ENCODE measurements at regions not wholly inside any gene's neighbourhood (a gene's known extent, or its start where the extent isn't known, plus 50 kb on each side); places are given as distances from the start of the nearest gene placed in this dataset.

DNA sequence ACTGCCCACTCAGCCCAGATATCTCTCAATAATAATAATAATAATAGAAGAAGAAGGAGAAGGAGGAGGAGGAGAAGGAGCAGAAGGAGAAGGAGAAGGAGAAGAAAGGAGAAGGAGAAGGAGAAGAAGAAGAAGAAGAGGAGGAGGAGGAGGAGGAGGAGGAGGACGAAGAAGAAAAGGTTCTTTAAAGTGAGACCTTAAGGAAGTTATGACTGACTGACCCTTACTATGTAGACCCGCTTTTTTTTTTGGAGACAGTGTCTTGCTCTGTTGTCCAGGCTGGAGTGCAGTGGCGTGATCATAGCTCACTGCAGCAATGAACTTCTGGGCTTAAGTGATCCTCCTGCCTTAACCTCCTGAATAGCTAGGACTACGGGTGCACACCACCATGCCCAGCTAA, 88.9 kb upstream of the RFX8 start:
- Histone ChIP-seq H3K27me3 (no peaks in the 10 kb centered on the region), H3K36me3 (no peaks in the 10 kb centered on the region), H3K4me1 (peaks cover 0 to 8% (median 3%) of the 10 kb centered on the region in 4 donors), H3K9me3 (no peaks in the 10 kb centered on the region), H3K27ac (no peak overlapping the region), H3K4me3 (no peak overlapping the region)
- WGBS, 2 donors = 94 to 98% methylated on average over 4 of the region's 4 CpGs
- no peak for DNase-seq (ENCODE audit: low spot score in 2 of 2)
- TF ChIP-seq EP300 (IDR thresholded peaks at IDR 0.05) (no peak), POLR2A (IDR thresholded peaks at IDR 0.05) (no peak)
- TF ChIP-seq, protein P1, sequence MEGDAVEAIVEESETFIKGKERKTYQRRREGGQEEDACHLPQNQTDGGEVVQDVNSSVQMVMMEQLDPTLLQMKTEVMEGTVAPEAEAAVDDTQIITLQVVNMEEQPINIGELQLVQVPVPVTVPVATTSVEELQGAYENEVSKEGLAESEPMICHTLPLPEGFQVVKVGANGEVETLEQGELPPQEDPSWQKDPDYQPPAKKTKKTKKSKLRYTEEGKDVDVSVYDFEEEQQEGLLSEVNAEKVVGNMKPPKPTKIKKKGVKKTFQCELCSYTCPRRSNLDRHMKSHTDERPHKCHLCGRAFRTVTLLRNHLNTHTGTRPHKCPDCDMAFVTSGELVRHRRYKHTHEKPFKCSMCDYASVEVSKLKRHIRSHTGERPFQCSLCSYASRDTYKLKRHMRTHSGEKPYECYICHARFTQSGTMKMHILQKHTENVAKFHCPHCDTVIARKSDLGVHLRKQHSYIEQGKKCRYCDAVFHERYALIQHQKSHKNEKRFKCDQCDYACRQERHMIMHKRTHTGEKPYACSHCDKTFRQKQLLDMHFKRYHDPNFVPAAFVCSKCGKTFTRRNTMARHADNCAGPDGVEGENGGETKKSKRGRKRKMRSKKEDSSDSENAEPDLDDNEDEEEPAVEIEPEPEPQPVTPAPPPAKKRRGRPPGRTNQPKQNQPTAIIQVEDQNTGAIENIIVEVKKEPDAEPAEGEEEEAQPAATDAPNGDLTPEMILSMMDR (IDR thresholded peaks at IDR 0.05) = no peak

DNA sequence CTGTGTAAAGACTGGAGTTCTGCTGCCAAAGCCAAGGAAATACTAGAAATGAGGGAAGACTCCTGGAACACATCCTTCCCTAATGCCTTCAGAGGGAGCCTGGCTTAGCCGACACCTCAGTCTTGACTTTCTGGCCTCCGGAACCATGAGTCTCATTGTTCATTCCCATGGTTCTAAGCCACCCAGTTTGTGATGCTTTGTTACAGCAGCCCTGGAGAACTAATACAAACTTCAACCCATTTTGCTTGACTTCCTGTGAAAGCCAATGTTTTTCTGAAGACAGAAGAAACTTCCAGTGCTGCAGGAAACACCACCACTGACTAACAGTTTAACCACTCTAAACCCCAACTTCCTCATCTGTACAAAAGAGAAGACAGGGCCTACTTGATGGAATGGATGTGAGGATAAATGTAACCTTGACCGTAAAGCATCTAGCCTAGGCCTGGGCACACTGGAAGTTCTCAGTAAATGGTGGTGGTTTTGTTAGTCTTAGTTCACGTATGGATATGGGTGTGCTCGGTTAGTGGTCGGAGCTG, 85.9 kb upstream of the RFX8 start:
- H3K27ac ChIP-seq = no peak overlapping the region
- no peaks in the 10 kb centered on the region for H3K27me3 ChIP-seq
- TF ChIP-seq EP300 (IDR thresholded peaks at IDR 0.05) (no peak), POLR2A (IDR thresholded peaks at IDR 0.05) (no peak)
- TF ChIP-seq, protein P1 (IDR thresholded peaks at IDR 0.05) = no peak
- 90 to 96% methylated on average over 6 of the region's 6 CpGs for WGBS, 2 donors
- peaks cover 0 to 16% (median 3%) of the 10 kb centered on the region in 4 donors for H3K4me1 ChIP-seq
- no peak for DNase-seq (ENCODE audit: low spot score in 2 of 2)
- no peaks in the 10 kb centered on the region for H3K36me3 ChIP-seq
- H3K4me3 ChIP-seq = no peak overlapping the region
- H3K9me3 ChIP-seq = no peaks in the 10 kb centered on the region

DNA sequence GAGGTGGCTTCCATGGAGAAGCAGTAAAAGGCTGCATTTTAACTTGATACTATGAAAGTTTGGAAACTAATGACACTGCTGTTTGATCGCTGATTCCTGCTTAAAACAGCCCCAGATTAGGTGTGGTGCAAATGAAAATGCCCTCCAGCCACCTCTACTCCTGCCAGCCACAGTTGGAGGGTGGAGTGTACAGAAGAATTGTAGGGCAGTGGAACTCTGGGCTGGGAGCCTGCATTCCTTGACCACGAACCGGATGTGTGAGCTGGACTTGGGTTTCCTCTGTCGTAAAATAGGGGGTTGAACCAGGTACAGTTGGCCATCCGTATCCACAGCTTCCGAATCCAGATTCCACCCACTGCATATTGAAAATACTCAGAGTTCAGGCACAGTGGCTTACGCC, 84.6 kb upstream of the RFX8 start:
- Histone ChIP-seq H3K4me3 (no peak overlapping the region), H3K9me3 (no peaks in the 10 kb centered on the region), H3K27ac (peak overlapping the region; percentile 22 to 78 (median 64)), H3K36me3 (no peaks in the 10 kb centered on the region), H3K27me3 (no peaks in the 10 kb centered on the region), H3K4me1 (peaks cover 0 to 16% (median 3%) of the 10 kb centered on the region in 4 donors)
- WGBS, 2 donors = 63 to 64% methylated on average over 7 of the region's 7 CpGs
- no peak for DNase-seq (ENCODE audit: low spot score in 2 of 2)
- no peak for TF ChIP-seq POLR2A (IDR thresholded peaks at IDR 0.05)
- TF ChIP-seq, protein P1 (IDR thresholded peaks at IDR 0.05) = no peak
- TF ChIP-seq EP300 (IDR thresholded peaks at IDR 0.05) = no peak

DNA sequence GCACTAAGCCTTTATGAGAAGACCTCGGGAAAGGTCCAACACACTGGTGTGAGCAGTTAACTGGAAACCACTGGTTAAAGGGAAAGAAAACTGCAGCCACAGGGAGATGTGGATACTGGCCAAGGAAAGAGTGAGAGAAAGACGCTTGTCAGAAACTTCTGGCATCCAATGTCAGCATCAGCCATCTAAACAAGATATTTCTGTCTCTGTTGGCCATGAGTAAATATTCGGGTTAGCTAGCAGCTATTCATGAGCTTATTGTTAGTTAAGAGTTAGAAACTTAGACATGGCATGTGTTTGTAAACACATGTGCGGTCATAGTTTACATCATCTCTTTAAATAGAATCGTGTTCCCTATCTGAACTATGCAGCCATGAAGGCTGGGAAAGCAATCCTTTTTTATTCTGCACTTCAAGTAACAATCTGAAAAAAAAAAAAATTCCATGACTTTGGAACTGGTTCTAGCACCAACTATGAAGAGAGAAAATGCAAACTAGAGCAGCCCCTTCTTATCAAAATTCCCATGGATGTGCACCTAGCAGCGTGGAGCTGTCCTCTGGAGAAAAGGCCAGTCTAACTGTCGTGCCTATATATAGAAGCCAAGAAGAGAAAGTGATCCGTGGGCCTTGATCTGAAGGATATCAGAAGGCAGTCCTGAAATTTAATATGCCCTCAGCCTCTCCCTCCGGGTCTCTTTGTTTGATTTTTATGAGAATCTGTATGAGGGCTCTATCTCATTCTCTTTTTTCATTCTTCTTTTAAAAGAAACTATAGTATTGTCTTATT, 84.0 kb upstream of the RFX8 start:
- TF ChIP-seq, protein P1 (IDR thresholded peaks at IDR 0.05) = no peak
- TF ChIP-seq POLR2A (IDR thresholded peaks at IDR 0.05) (no peak), EP300 (IDR thresholded peaks at IDR 0.05) (peak in 1 of 2 donors; percentile 45)
- peak overlapping the region; percentile 48 to 78 (median 64) for H3K27ac ChIP-seq
- DNase-seq (ENCODE audit: low spot score in 2 of 2) = no peak
- H3K27me3 ChIP-seq = no peaks in the 10 kb centered on the region
- H3K36me3 ChIP-seq = no peaks in the 10 kb centered on the region
- H3K4me1 ChIP-seq = peaks cover 0 to 16% (median 3%) of the 10 kb centered on the region in 4 donors
- no peak overlapping the region for H3K4me3 ChIP-seq
- H3K9me3 ChIP-seq = no peaks in the 10 kb centered on the region
- 20 to 23% methylated on average over 9 of the region's 9 CpGs for WGBS, 2 donors

GRCh38 chr2:101556033-101556459, 81.1 kb upstream of the RFX8 start:
- 54 to 87% methylated on average over 7 of the region's 7 CpGs for WGBS, 2 donors
- H3K9me3 ChIP-seq = no peaks in the 10 kb centered on the region
- DNase-seq (ENCODE audit: low spot score in 2 of 2) = no peak
- H3K4me1 ChIP-seq = peaks cover 0 to 19% (median 4%) of the 10 kb centered on the region in 4 donors
- TF ChIP-seq EP300 (IDR thresholded peaks at IDR 0.05) (no peak), POLR2A (IDR thresholded peaks at IDR 0.05) (no peak)
- TF ChIP-seq, protein P1 (IDR thresholded peaks at IDR 0.05) = no peak
- no peaks in the 10 kb centered on the region for H3K36me3 ChIP-seq
- H3K27ac ChIP-seq = no peak overlapping the region
- H3K27me3 ChIP-seq = no peaks in the 10 kb centered on the region
- H3K4me3 ChIP-seq = no peak overlapping the region
